ENCODE measurements at regions not wholly inside any gene's neighbourhood (a gene's known extent, or its start where the extent isn't known, plus 50 kb on each side); places are given as distances from the start of the nearest gene placed in this dataset.

DNA sequence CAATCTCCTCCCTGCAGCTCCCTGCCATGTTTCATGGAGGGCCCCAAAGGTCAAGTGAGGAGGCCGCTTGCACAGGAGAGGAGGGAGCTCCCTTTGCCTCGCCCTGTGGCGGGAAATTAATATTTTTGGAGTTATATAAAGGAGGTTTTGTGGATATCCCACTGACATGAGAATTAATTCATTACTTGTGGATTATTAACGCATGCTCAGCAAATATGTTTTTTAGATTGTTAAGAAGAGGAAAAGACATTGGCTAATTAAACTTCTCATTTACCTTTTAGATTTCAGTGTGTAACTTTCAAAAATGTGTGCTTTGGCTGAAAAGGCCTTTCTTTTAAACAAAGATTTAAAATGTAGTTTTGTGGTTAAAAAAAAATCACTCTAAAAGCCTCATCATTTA, 474.0 kb downstream of the SOCS6 start:
- TF ChIP-seq, protein P1, sequence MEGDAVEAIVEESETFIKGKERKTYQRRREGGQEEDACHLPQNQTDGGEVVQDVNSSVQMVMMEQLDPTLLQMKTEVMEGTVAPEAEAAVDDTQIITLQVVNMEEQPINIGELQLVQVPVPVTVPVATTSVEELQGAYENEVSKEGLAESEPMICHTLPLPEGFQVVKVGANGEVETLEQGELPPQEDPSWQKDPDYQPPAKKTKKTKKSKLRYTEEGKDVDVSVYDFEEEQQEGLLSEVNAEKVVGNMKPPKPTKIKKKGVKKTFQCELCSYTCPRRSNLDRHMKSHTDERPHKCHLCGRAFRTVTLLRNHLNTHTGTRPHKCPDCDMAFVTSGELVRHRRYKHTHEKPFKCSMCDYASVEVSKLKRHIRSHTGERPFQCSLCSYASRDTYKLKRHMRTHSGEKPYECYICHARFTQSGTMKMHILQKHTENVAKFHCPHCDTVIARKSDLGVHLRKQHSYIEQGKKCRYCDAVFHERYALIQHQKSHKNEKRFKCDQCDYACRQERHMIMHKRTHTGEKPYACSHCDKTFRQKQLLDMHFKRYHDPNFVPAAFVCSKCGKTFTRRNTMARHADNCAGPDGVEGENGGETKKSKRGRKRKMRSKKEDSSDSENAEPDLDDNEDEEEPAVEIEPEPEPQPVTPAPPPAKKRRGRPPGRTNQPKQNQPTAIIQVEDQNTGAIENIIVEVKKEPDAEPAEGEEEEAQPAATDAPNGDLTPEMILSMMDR (conservative IDR thresholded peaks at IDR 0.05 in 1 of 2, IDR thresholded peaks at IDR 0.05 in 1 of 2; ENCODE audit: extremely low read depth in 1 of 2, insufficient read depth in 1 of 2, low read depth in 1 of 2, low read length in 2 of 2) = no peak
- no peak for TF ChIP-seq EZH2 (IDR thresholded peaks at IDR 0.05; ENCODE audit: borderline replicate concordance, low read length)

Data from mammary epithelial cell (primary cell).